ENCODE measurements at regions not wholly inside any gene's neighbourhood (a gene's known extent, or its start where the extent isn't known, plus 50 kb on each side); places are given as distances from the start of the nearest gene placed in this dataset.

DNA sequence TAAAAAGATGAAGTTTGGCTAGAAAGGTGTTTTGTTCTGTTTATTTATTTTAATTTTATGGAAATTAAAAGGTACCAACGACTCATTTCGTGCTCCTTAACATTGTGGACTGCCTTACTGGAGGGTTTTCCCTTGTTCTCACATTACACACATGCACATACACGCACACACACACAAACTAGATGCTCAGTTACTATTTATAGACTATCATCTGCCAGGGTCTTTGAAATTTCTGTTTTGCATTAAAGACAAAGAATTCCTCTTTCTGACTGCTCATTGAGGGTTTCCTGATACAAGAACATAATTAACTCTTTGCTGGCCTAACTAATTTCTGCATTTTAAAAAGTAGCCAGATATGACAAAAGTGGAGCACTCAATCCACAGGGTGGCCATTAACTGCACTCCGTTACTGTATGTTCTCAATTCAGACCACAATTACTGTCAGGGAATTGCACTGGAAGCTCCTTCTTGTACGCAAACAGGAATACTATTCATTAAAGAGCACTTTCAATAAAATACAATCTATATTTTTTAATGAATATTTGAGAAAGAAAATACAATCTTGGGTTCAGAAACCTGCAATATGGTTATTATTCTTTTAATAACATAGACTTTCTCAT lies 366.9 kb upstream of the GALNT5 start:
- TF ChIP-seq, protein P1, sequence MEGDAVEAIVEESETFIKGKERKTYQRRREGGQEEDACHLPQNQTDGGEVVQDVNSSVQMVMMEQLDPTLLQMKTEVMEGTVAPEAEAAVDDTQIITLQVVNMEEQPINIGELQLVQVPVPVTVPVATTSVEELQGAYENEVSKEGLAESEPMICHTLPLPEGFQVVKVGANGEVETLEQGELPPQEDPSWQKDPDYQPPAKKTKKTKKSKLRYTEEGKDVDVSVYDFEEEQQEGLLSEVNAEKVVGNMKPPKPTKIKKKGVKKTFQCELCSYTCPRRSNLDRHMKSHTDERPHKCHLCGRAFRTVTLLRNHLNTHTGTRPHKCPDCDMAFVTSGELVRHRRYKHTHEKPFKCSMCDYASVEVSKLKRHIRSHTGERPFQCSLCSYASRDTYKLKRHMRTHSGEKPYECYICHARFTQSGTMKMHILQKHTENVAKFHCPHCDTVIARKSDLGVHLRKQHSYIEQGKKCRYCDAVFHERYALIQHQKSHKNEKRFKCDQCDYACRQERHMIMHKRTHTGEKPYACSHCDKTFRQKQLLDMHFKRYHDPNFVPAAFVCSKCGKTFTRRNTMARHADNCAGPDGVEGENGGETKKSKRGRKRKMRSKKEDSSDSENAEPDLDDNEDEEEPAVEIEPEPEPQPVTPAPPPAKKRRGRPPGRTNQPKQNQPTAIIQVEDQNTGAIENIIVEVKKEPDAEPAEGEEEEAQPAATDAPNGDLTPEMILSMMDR (IDR thresholded peaks at IDR 0.05): no peak
- TF ChIP-seq SMAD3 (CRISPR knock-in tag; IDR thresholded peaks at IDR 0.05; ENCODE audit: borderline replicate concordance): no peak
- no peak for TF ChIP-seq ZNF423 (CRISPR knock-in tag; IDR thresholded peaks at IDR 0.05)
- no peak for TF ChIP-seq NFE2L1 (CRISPR knock-in tag; IDR thresholded peaks at IDR 0.05)
- TF ChIP-seq, protein P2, sequence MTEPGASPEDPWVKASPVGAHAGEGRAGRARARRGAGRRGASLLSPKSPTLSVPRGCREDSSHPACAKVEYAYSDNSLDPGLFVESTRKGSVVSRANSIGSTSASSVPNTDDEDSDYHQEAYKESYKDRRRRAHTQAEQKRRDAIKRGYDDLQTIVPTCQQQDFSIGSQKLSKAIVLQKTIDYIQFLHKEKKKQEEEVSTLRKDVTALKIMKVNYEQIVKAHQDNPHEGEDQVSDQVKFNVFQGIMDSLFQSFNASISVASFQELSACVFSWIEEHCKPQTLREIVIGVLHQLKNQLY (CRISPR knock-in tag; IDR thresholded peaks at IDR 0.05): no peak
- TF ChIP-seq, protein P3, sequence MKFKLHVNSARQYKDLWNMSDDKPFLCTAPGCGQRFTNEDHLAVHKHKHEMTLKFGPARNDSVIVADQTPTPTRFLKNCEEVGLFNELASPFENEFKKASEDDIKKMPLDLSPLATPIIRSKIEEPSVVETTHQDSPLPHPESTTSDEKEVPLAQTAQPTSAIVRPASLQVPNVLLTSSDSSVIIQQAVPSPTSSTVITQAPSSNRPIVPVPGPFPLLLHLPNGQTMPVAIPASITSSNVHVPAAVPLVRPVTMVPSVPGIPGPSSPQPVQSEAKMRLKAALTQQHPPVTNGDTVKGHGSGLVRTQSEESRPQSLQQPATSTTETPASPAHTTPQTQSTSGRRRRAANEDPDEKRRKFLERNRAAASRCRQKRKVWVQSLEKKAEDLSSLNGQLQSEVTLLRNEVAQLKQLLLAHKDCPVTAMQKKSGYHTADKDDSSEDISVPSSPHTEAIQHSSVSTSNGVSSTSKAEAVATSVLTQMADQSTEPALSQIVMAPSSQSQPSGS (CRISPR knock-in tag; IDR thresholded peaks at IDR 0.05; ENCODE audit: borderline replicate concordance, low read depth): no peak
- no peak for TF ChIP-seq NFYB (CRISPR knock-in tag; conservative IDR thresholded peaks at IDR 0.05; ENCODE audit: low read depth)
